Nucleus accumbens (tissue), 56 donors: ENCODE measurements at regions not wholly inside any gene's neighbourhood (a gene's known extent, or its start where the extent isn't known, plus 50 kb on each side); places are given as distances from the start of the nearest gene placed in this dataset.
"Not testable (repeated sequence)": the region's sequence is repeated elsewhere in the genome, so short reads cannot be mapped to it uniquely, and the experiment has no call there.

Experiments used
- DNase-seq, 56 donors: peaks; one replicate each; lab custom pipeline; 2025; lab: John Stamatoyannopoulos, UW

DNA sequence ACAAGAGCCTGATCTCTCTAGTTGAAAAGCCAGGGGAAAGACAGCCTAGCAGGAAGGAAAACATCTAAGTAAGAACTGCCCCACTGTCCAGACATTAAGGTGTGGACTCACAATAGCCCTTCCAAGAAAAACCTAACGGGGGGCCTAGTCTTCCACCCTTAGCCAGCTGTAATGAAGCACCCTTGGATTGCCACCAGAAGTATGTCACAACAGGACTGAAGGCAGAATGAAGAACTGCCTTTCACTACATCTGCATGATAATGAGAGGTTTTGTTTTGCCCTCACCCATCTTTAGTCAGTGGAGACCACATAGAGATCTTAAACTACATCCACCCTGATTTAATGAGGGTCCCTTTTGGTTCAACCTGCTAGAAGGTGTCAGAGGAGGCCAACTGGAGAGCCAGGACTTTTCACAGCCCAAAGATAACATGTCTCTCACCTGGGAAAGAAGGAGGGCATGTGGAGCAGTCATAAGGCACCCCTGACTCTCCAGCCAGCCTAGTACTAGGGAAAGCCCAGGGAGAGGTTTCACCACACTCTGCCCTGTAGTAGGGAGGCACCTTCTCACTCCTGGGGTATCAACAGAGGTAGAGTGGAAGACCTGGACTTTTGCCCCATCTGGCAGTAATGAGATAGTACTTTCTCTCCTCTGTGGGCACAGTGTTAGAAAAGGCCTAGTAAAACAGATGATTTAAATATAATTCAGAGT lies 1017.4 kb upstream of the MANEA start:
- no peak for DNase-seq

DNA sequence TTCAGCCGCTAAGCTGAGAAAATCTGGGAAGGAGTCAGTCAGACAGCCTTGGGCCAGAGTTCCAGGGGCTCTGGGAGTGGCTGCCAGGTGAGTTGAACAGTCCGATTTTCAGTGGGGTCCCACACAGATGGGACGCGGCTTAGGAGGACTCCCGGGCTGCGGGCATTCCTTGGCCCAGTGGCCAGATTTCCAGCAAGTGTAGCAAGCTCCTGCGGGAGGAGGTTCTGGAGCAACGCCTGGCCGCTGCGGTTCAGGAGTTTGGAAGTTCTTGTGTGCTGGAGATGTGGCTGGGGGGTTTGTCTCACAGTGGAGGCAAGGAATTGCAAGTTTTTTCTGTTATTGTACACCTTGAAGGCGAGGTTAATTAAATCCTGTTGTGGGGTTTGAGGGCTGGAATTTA lies 1020.1 kb upstream of the MANEA start:
- DNase-seq = not testable (repeated sequence)

GRCh38 chr6:94548201-94548600 lies 1029.1 kb upstream of the MANEA start:
- DNase-seq = no peak

GRCh38 chr6:94535798-94536197 lies 1041.5 kb upstream of the MANEA start:
- DNase-seq = no peak

GRCh38 chr6:94511502-94512088 lies 1065.7 kb upstream of the MANEA start:
- no peak for DNase-seq

DNA sequence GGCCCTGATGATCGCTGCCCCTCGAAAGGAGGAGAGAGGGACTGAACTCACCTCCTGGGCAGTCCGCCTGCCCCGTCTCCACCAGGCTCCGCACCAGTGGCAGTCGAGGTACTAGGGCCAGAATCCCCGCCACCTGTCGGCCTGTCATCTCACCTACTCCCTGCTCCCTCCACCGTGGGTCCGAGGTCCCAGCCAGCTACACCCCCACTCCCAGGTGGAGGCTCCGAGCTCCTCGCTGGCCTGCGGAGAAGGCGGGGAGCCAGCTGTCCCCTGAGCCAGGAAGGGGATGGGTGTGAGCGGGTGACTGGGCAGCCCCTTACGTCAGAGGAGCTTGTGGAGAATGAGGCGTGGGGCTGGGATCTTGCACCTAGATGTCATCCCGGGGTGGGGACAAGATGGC lies 1066.5 kb upstream of the MANEA start:
- DNase-seq = no peak

- DNase-seq = no peak
Observed at GRCh38 chr6:94501516-94501915, 1075.8 kb upstream of the MANEA start.

- no peak for DNase-seq
Observed at GRCh38 chr6:94498099-94498498, 1078.7 kb upstream of the EPHA7 start.

DNA sequence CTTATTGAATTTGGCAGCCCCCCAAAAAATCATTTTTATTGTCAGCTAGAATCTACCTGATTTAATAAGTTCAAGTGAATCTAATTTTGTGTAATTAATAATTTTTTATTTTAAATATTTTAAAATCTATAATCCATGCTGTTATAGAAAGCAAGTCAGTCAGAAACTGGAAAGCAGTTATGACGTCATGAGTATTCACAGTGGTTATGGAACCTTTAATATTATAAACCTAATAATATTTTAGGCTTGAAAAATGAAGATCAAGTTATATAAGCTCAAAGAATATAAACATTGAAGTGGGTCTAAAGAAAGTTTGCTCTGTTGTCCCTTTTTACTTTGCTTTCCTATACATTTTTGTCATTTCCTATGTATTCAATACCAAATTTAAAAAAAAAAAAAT lies 1075.1 kb upstream of the EPHA7 start:
- no peak for DNase-seq

- no peak for DNase-seq
Observed at GRCh38 chr6:94487371-94487770, 1068.0 kb upstream of the EPHA7 start.

DNA sequence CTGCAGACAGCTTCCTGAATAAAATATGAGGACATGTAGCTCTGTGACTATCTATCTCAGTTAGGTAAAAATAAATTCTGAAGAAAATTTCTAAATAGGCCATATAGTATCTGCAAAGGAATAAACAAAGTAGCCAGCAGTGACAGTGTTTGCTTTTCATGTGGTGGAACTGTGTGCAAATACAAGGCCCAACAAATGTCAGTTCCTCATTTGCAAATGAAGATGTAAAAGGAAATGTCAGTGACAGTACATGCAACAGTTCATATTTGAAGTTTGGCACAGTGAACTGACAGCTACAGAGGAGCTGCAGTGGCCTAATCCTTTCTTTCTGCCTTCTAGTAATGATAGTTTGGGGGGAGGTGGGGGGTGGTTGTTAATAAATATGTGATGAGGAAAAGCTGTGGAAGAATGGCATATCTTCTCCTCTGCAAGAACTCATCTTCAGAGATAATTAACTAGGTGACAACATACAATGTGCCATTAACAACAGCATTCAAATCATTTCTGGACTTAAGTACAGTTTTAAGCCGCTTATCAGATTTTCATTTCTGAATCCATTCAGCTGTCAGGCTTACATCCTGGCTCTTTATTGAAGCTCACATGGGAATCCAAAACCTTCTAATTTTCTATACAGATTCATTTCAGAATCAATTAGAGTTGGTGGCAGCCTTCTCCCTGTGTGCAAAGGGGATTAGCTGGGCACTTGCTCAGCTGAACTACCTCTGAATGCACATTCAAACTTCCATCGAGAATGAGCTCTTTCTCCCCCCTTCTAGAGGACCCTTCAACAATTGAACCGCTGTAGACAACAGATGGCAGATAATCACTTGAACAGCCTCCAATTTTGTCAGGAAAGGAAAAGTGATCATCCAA lies 1059.0 kb upstream of the EPHA7 start:
- peak in 1 of 56 donors; percentile 7 for DNase-seq

DNA sequence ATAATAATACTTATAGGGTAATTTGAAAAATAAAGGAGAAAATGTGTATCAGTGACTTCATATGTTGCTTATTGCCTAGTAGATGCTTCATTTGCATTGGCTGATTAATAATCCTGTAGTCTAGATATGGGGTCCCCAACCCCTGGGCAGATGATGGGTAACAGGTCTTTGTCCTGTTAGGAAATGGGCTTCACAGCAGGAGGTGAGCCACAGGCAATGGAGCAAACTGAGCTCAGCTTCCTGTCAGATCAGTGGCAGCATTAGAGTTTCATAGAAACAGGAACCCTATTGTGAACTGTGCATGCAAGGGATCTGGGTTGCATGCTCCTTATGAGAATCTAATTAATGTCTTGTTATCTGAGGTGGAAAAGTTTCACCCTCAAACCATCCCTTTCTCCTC lies 1049.5 kb upstream of the EPHA7 start:
- no peak for DNase-seq

DNA sequence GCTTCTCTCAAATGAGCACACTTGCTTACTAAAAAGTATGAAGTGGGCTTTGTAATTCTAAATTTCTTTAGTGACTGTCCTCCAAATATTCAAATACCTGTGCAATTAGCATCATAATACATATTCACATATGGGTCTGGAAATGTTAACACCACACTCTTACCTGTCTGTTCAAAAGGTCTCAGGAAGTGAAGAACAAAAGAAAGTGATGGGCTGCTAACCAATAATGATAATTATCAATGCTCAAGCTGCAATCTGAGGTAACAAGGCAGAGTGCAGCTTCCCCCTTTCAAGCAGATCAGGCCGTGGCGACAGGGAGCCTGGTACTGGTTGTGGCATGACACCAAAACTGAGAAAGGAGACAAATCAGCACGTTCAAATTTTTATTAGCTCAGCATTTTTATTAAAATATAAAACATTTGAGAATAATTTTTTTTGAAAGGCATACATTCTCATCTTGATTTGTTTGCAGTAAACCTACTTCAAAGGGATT lies 1044.7 kb upstream of the EPHA7 start:
- DNase-seq = no peak

DNA sequence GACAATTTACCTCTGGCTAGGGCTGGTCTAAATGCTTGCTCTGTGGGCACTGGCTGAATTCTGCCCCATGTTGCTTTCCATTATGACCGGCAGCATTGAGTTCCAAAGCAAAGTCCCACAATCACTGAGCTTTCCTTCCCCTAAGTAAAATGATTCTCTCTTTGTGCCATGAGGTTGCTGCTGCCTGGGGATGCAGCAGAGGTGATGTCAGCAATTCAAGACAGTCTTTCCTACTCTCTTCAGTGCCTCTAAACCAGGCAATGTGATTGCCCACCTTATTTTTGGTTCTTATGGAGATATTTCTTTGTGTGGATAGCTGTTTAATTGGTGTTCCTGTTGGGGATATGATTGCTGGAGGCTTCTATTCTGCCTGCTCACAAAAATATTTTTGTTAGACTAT lies 1043.9 kb upstream of the EPHA7 start:
- no peak for DNase-seq

GRCh38 chr6:94462231-94462630 lies 1042.9 kb upstream of the EPHA7 start:
- DNase-seq = no peak

GRCh38 chr6:94456266-94456665 lies 1036.9 kb upstream of the EPHA7 start:
- no peak for DNase-seq

DNA sequence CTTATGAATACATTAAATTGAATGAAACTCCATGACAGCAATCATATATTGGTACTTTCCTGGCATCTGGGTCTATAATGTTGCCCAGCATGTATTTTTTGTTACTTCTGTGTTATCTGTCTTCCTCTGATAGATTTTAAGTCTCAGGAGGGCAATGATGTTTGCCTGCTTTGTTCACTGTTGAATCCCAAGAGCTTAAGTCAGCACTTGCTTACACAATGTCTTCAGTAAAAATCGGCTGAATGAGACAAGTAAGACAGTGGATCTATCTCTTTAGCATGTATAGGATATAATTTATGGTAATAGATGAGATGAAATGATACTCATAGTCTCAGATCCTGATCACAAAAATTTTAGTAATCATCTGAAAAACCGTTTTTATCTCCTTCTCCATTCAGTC lies 1034.9 kb upstream of the EPHA7 start:
- DNase-seq = no peak

GRCh38 chr6:94446120-94446519 lies 1026.8 kb upstream of the EPHA7 start:
- no peak for DNase-seq

- DNase-seq = peak in 11 of 56 donors; percentile 0 to 17 (median 1)
Observed at GRCh38 chr6:94443701-94444100, 1024.3 kb upstream of the EPHA7 start.

GRCh38 chr6:94424692-94425091 lies 1005.3 kb upstream of the EPHA7 start:
- DNase-seq = no peak

GRCh38 chr6:94417363-94417762 lies 998.0 kb upstream of the EPHA7 start:
- DNase-seq = no peak
